ENCODE measurements at regions not wholly inside any gene's neighbourhood (a gene's known extent, or its start where the extent isn't known, plus 50 kb on each side); places are given as distances from the start of the nearest gene placed in this dataset.
A peak's percentile ranks its signal among the peaks of the same experiment; 100 is the strongest.
"Not testable (repeated sequence)": the region's sequence is repeated elsewhere in the genome, so short reads cannot be mapped to it uniquely, and the experiment has no call there.

DNA sequence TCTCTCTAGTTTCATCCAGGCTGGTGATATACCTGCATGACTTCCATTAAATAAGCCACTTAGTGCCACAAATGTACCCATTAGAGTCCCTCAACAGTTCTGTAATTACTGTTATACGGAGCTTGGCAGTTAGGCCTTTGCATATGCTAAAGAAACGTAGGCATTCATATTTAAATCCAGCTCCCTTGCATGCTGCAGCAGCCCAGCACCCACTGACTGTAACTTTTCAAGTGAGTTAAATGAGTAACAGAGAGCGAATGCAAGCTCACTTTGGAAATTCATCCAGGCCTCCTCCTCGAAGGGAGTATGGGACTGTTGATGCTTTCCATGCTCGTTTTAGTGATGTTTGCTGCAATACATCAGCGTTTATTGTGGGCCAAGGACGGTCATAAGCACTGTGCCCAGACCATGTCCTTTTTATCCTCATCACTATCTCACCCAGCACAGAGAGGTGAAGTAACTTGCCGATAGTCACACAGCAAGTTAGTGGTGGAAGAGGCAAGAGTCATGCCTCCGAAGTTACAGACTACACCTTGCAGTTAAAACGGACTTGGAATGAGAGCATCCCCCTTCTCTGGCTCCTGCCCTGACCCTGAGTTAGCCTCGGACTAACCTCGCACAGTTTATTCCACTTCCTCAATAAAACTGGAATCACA lies 179.4 kb upstream of the PDE10A start:
- in situ Hi-C loops (cut with HindIII; ENCODE audit: low sequenced_read_pairs), result no loop called here
- DNase-seq (ENCODE audit: low spot score), result no peak

DNA sequence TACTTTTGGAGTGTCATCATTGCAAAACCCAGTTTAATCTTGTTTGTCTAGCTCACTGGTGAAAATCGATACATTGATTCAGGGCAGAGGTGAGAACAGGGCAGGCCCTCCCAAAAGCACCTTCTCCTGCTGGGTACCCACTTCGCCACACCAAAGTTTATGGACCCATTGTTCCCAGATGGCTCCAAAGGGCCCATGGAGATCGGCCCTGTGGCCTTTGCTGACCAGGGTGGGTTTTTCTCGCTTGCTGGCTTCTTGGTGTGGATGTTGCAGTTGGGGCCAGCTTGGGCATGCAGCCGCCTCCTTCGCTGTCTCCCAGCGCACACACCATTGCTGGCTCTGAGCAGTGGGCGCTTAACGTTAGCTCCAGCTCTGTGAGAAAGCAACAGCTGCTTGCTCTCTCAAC lies 178.1 kb upstream of the PDE10A start:
- in situ Hi-C loops (cut with HindIII; ENCODE audit: low sequenced_read_pairs), result no loop called here
- DNase-seq (ENCODE audit: low spot score), result no peak

DNA sequence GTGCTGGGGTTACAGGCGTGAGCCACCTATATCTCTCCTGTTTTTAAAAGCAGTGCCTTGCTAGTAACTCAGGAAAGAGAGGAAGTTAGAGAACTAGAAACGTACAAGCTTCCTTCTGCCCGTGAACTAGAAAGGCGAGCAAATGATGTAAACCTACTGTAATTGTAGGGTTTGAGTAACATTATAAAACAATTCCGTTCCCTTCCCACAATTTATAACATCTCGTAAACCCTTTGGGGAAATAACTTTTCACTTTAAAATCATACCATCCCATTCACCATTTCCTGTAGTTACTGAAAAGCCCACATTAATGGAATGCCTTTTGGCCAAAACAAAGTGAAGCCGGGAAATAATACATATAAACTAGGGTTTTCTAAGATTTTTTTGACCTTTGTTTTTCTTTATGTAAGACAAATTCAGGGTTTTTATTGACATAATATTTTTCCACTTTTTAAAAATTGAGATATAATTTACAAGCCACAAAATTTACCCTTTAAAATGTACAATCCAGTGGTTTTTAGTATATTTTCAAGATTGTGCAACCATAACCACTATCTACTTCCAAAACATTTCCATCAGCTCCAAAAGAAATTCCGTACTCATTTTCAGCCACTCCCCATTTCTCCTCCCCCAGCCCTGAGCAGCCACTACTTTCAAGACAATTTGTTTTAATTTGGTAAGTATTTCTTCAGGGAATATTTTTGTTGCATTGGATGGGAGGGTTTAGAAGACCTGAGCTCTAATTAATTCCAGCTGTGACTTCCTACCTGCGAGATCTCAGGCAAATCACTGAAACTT lies 175.1 kb upstream of the PDE10A start:
- in situ Hi-C loops (cut with HindIII; ENCODE audit: low sequenced_read_pairs), result no loop called here

DNA sequence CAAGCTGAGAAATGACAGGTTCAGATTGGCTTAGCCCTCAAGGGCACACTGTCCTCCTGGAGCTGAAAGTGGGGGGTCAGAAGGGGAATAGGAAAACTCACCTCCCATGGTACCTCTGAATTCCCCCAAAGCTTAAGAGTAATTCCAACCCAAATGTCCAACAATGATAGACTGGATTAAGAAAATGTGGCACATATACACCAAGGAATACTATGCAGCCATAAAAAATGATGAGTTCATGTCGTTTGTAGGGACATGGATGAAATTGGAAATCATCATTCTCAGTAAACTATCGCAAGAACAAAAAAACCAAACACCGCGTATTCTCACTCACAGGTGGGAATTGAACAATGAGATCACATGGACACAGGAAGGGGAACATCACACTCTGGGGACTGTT lies 173.6 kb upstream of the PDE10A start:
- in situ Hi-C loops (cut with HindIII; ENCODE audit: low sequenced_read_pairs); DNase-seq (ENCODE audit: low spot score): not testable (repeated sequence)

More for the DNA sequence above, 175.1 kb upstream of the PDE10A start:
- DNase-seq (ENCODE audit: low spot score), result no peak

DNA sequence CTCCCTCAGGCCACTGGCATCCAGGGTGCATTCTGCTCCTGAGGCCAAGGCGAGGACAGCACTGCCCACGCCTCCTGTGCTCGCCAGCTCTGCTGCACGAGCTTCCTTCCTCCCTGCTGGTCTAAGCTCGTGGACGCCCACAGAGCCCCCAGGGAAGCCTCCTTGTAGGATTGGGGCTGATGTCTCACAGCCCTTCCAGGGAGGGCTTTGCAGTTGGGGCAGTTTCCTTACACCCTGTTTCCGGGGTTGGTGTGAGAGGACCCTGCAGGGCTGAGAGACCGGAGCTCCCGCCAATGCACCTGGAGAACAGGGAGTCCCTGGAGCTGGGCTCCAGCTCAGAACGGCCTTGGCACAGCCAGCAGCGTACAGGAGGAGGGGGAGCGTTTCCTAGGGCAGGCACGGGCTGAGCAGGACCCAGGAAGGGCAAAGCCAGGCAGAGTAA lies 172.4 kb upstream of the PDE10A start:
- DNase-seq (ENCODE audit: low spot score), result peak; percentile 52

DNA sequence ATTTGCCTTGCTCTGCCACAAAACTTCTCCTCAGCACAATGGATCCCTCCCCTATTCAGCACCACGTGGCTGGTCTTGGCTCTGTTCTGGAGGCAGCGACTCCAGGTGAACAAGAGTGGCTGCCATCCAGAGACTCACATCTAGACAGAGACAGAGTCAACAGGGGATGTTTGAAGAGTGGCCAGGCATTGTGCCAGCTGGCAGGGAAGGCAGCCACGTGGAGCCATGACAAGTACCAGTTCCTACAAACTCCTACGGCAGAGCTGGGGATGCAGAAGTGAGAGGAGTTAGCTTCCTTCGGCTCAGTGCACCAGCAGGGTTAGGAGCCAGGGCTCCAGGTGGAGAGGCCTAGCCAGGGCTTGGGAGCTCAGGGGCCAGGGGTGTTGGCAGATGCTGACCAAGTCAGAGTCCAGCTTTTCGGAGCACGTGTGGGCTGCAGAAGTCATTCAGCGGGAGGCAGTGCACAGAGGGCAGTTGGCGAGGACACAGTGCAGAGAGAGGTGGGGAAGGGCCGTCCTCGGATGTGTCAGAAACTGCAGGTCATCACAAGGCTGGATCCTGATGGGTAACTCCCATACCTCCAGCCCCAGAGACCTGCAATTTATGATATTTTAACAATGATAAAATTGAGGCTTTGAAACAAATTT lies 171.7 kb upstream of the PDE10A start:
- in situ Hi-C loops (cut with HindIII; ENCODE audit: low sequenced_read_pairs), result no loop called here
- peak; percentile 68 for DNase-seq (ENCODE audit: low spot score)

More for the DNA sequence above, 172.4 kb upstream of the PDE10A start:
- in situ Hi-C loops (cut with HindIII; ENCODE audit: low sequenced_read_pairs), result no loop called here

DNA sequence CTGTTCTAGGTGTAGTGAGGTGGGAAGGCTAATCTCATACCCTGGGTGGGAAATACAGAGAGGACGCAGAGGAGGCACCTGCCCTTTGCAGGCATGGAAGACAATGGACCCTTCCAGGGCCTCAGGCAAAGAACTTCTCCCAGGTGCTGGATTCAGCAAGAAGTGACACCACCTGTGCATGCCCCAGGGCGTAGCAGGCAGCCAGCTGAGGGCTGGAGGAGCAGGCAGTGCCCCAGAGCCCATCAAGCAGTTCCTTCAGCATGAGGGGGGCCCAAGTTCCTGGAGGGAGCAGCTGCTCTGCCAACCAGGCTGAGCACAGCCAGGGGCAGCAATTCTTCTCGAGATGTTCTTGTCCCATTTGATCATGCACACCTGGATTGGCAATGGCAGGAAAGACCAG lies 170.3 kb upstream of the PDE10A start:
- no peak for DNase-seq (ENCODE audit: low spot score)
- in situ Hi-C loops (cut with HindIII; ENCODE audit: low sequenced_read_pairs), result no loop called here

DNA sequence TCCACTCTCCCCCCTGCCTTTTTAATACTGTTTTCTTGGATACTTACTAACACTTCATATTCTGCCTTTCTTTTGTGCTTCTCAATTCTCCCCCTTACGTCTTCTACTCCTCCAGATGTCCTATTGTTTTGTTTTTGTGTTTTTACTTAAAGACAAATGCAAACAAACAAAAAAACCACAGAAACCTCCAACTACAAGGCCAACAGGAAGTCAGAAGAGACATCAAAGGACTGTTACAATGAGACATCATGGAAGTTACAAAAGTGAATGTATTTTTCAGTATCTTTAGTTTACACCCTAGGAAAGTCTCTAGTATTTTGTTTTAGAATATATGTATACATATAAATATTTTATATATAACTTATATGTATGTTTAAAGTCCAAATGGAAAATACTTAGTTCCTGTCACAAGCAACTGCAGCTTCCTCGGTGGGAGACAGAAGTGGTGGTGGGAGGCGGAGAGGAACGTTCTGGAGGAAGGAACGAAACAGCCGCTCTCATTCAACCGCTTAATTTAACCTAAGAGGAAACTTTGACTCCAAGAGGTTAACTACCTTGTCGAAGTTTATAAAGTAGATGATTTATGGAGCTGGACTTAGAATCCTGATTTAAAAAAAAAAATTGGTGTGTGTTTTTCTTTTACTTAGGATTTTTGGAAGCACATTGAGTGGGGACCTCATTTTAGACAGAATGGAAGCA lies 168.9 kb upstream of the PDE10A start:
- DNase-seq (ENCODE audit: low spot score), result no peak
- in situ Hi-C loops (cut with HindIII; ENCODE audit: low sequenced_read_pairs), result no loop called here

DNA sequence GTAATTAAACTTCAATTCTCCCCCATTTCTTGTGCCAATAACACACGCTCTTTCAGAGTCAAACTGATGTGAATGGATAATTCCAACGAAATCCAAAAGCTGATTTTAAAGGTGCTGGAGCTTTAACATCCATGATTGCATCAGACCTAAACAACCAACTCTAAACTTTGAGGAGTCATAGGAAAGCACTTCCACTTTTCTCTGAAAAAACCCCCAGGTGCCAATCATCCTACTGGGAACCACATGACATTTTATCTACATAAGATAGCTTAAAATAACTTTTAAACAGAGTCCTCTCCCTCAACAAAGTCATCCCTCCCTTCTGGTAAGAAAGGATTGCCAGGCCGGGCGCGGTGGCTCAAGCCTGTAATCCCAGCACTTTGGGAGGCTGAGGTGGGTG lies 167.7 kb upstream of the PDE10A start:
- in situ Hi-C loops (cut with HindIII; ENCODE audit: low sequenced_read_pairs), result no loop called here
- no peak for DNase-seq (ENCODE audit: low spot score)

DNA sequence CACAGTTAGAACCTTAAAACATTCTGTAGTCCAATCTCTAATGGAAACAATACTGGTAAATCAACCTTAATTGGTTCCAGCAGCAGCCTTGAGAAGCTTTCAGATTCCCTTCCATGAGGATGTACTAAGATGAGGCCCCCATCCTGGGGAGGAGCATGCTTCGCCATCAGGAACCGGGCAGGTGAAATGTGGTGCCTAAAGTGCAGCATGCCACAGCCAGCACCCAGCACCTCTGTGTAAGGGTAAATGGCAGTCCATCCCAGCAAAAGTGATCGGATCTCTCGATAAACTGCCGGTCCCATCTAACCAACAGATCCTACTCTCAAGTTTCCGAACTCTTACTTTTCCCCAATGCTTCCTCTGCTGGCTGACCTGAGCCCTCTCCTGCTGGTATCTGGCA lies 166.3 kb upstream of the PDE10A start:
- in situ Hi-C loops (cut with HindIII; ENCODE audit: low sequenced_read_pairs), result no loop called here
- DNase-seq (ENCODE audit: low spot score), result no peak

DNA sequence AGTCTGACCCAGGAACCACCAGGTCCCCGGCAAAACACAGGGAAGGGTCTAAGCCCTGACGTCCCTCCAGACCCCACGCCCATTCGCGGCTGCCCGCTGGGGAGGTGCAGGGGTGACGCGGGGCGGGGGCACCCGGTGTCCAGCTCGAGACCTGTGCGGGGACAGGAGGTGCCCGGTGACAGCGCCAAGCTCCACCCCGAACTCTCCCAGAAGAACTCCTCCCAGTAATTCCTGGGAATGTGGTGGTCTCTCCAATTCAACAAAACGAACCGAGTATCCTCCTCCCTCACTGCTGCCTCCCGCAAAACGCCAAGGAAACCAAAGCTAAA lies 164.1 kb upstream of the PDE10A start:
- in situ Hi-C loops (cut with HindIII; ENCODE audit: low sequenced_read_pairs), result no loop called here
- no peak for DNase-seq (ENCODE audit: low spot score)

DNA sequence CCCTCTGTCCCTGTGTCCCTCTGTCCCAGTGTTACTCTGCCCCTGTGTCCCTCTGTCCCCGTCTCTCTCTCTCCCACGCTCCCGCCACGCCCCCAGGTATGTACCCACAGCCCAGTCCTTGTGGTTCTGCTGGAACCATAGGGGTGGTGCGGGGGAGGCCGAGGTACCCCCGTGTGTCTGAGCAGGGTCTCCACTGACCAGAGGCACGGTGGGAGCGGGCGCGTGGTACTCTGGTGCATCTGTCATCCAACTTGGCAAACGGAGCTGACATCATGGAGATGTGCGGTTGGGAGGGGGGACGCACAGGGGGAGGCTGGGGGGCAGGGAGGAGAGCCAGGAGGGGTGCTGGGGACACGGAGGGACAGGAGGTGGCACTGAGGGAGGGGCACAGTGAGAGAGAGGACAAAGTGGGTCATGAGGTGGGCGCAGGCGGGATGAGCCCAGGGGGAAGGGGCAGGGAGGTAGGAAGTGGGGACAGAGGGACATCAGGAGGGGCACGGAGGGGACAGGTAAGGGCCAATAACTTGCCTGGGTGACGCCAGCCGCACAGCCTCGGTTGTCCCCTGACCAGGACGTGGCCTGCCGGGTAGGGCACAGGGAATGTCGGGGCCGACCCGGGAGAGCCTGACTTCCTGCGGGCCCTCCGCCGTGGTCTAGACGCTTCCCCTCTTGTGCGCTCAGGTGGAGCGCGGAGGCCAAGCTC lies 163.6 kb upstream of the PDE10A start:
- DNase-seq (ENCODE audit: low spot score), result no peak
- in situ Hi-C loops (cut with HindIII; ENCODE audit: low sequenced_read_pairs), result no loop called here

DNA sequence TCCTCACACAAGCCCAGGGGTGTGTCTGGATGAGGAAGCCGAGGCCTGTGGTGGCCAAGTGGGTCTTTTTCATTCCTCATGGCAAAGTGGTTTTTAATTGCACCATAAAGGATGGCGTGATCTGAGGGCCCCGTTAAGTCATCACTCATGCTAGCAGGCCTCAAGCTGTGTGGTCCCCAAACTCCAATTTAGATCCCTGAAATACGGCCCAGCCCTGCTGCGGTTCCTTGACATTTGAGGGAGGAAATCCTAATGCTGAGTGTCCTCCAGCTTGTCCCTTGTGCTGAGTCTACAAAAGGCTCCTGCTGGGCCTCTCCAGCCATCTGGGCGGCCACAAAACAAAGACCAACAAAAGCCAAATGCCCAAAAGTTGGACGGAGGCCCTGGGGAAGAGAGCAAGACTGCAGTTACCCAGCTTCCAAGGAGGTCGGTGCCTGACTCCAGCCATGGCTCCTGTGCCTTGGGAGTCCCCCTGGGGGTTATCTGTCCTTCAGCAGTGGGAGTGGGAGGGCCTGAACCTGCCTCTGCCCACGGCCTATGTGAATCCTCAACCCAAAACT lies 162.3 kb upstream of the PDE10A start:
- in situ Hi-C loops (cut with HindIII; ENCODE audit: low sequenced_read_pairs), result no loop called here
- no peak for DNase-seq (ENCODE audit: low spot score)

DNA sequence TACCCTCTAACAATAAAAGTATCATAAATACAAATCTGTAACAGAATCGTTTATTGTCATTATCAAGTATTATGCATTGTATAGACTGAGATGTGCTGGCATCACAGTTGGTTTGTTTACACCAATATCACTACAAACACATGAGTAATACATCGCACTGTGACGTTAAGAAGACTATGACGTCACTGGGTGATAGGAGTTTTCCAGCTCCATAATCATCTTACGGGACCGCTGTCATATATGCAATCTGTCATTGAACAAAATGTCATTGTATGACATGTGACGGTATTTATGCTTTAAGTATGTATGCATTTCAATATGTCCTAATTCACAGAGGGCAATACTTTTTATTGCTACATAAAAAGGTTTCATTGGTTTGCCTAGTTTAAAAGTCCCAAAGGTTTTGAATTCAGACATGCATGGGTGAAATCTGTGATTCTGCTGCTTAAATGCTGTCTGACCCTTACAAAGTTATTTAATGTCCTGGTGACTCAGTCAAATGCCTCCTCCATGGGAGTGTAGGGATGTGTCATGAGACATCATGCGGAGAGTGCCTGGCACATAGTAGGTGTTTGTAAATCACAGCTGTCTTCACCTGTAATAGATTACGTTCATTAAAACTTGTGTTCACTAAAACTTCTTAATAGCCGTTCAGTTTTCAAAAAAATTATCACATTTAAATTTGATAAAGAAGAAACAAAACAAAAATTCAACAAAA lies 160.7 kb upstream of the PDE10A start:
- in situ Hi-C loops (cut with HindIII; ENCODE audit: low sequenced_read_pairs), result no loop called here
- DNase-seq (ENCODE audit: low spot score), result no peak

DNA sequence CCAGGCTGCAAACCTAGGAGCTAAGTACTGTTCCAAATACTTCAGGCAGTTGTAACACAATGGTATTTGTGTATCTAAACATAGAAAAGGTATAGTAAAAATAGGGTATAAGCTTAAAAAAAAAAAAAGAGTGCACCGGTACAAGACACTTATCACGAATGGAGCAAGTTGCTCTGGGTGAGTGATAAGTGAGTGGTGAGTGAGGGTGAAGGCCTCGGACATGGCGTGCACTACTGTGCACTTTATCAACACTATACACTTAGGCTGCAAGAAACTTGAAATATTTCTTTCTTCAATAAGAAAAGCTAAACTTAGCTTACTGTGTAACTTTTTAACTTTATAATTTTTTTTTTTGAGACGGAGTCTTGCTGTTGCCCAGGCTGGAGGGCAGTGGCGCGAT lies 159.5 kb upstream of the PDE10A start:
- no peak for DNase-seq (ENCODE audit: low spot score)

DNA sequence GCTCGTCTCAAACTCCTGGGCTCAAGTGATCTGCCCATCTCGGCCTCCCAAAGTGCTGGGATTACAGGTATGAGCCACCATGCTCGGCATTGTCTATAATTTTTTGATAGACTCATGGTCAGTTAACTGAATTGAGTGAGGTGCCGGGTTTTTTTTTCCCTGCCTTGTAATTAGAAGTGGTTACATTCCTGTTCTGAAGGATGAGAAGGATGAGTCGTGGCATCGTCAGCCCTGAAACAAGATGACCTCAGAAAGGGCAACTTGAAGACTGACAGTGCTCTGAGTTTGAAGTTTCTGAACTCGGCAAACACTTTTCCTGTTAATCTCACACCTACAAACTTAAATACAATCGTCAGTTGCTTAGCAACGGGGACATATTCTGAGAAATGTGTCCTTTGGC lies 158.7 kb upstream of the PDE10A start:
- in situ Hi-C loops (cut with HindIII; ENCODE audit: low sequenced_read_pairs), result no loop called here
- no peak for DNase-seq (ENCODE audit: low spot score)

More for the DNA sequence above, 159.5 kb upstream of the PDE10A start:
- in situ Hi-C loops (cut with HindIII; ENCODE audit: low sequenced_read_pairs), result no loop called here

DNA sequence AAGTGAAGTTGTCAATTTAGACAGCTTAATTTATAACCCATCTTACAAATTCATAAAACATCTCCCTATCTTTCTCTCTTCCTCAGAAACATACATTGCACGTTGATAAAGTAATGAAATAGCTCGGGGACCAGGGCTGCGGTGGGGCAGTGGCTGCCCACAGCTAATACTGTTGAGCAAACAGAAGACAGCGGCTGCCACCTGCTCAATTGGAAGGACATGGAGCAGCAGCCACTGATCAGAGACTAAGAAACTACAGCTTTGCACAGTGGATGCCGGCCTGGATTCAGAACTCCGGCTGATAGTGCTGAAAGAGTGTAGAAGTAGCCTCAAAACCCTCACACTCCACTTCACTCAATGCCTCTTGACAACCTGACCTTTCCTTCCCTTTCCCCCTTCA lies 157.9 kb upstream of the PDE10A start:
- no peak for DNase-seq (ENCODE audit: low spot score)
- in situ Hi-C loops (cut with HindIII; ENCODE audit: low sequenced_read_pairs), result no loop called here

DNA sequence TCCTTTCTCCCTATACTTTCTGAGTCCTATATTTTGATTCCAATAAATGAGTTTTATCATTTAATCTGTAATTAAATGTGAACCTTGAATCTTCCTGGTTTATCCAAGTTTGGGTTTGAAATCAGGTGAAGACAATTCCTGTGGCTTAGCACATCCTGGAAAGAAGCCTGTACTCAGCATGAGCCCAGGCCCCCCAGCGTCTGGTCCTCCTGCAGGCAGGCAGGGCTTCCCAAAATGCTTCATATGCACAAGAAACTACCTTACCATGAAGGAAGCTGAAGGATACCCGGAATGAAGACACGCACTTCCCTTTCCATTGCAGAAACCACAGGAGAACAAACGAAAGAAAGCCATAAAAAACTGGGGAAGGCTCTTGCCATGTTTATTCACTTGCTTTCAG lies 157.4 kb upstream of the PDE10A start:
- in situ Hi-C loops (cut with HindIII; ENCODE audit: low sequenced_read_pairs), result no loop called here
- DNase-seq (ENCODE audit: low spot score), result no peak

Measured in G401 (cell line).